NCI-H226 (cell line): ENCODE measurements at regions not wholly inside any gene's neighbourhood (a gene's known extent, or its start where the extent isn't known, plus 50 kb on each side); places are given as distances from the start of the nearest gene placed in this dataset.
"Not testable (repeated sequence)": the region's sequence is repeated elsewhere in the genome, so short reads cannot be mapped to it uniquely, and the experiment has no call there.

Source experiments
- DNase-seq: peaks from one replicate; pipeline ENCODE4 v3.0.0-alpha.2; 2015

GRCh38 chr7:85866540-85866939 lies 679.7 kb upstream of the SEMA3D start:
- no peak for DNase-seq

DNA sequence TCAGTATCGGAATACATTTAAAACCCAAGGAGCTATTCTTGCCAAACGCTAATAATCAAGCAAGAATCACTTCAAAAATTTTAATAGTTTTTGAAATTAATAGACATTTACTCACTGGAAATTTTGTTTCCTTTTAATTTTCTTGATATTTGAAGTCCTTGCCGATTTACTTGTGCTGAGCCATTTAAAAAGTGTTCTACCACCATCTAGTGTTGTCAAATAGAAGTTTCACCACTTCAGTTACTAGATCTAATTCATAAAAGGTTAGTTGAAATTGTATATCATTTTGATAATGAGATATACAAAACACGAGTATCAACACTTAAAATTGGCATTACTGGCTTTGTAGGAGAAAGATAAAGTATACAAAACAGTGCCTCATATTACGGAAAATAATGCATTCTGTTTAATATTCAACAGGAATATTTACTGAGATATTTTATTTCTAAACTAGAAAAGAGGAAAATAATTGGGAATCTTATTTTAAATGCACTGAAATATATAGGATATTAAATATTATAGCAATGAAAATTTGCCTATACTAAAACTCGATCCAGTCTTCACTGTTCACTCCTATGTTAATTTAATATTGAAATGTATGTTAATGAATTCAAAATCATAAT lies 664.8 kb upstream of the SEMA3D start:
- no peak for DNase-seq

- no peak for DNase-seq
Observed at GRCh38 chr7:85850381-85850780, 663.5 kb upstream of the SEMA3D start.

GRCh38 chr7:85840554-85840953 lies 653.7 kb upstream of the SEMA3D start:
- no peak for DNase-seq

DNA sequence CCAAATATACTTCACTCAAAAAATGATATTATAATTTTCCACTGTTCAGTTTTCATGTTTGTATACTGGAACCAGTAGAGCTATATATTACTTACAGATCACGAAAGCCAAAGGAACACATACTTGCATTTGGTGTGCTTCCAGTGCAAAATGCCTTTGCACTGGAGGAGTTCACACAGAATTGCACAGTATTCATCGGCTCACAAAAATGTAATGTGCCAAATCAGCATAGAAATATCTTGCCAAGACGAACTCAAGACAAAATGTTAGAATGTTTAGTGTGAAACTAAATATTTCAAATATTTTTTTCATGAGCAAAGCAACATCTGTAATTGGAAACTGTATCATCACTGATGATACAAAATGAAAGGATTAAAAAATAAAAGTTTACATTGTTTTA lies 646.2 kb upstream of the SEMA3D start:
- DNase-seq = no peak

DNA sequence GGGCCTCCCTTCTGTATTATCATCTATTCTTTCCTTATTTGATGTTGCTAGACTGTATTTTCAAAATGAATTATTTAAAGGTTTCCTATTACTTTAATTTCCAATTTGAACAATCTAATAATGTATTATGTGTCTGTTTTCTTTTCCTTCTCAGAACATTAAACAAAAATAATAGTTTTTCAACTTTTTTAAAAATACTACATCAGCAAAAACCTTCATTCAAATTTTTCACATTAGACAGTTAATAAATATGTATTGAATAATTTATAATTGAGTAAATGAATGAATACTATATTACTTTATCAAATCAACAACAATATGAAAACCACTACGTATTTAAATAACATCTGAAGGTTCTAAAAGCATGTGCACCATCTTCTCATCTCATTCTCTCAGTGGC lies 644.1 kb upstream of the SEMA3D start:
- DNase-seq = no peak

GRCh38 chr7:85829817-85830432 lies 643.1 kb upstream of the SEMA3D start:
- no peak for DNase-seq

DNA sequence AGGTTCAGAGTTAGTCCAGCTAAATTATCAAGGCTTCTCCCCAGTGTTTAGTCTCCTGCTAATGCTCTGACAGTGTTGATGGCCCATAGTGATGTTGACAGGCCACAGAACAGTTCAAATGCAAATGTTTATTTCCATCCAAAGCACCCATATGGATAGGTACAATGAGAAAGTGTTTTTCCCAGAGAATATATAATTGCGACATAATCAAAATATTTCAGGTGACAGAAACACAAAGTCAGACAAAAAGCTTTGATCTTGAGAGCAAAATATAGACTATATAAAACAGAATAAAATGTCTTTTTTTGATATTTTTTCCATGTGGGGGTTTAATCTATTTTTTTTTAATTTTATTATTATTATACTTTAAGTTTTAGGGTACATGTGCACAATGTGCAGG lies 642.3 kb upstream of the SEMA3D start:
- DNase-seq = no peak

- no peak for DNase-seq
Observed at GRCh38 chr7:85828614-85829013, 641.8 kb upstream of the SEMA3D start.

- no peak for DNase-seq
Observed at GRCh38 chr7:85823396-85824080, 636.7 kb upstream of the SEMA3D start.

- no peak for DNase-seq
Observed at GRCh38 chr7:85821926-85822325, 635.1 kb upstream of the SEMA3D start.

- no peak for DNase-seq
Observed at GRCh38 chr7:85820702-85821443, 634.0 kb upstream of the SEMA3D start.

DNA sequence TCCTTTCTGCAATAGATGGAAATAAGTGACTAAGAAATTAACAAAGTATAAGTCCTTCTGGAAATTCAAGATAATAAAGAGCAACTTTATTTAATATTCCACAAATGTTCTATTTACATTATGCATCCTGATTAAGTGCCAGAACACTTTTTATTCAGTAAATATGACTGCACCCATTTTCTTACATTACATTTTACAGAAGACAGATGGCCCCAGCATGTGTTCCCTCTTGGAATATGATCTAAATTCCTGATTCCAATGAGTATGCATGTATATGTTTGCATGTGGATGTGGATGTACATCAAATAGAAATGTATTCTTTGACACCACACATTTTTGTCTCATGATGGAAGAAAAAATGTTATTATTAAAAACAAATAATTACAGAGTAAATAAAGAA lies 628.7 kb upstream of the SEMA3D start:
- DNase-seq = no peak

GRCh38 chr7:85806321-85806720 lies 619.5 kb upstream of the SEMA3D start:
- DNase-seq = no peak

DNA sequence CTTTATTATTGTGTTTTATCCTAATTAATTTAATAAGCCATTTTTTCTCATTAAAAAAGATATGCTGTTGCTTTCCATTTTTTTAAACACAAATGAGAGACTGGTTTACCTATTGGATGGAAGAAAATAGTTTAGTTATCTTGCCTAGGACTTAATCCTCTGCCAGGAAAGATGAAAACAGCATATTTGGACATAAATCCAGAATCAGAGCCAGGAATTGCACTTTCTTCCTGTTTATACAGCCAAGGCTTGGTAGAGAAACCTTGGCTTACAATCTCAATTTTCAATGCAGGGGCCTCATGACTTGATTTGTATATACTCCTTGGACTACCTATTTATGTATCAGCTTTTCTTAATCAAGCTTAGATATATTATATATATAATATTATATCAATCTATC lies 618.8 kb upstream of the SEMA3D start:
- DNase-seq = no peak

DNA sequence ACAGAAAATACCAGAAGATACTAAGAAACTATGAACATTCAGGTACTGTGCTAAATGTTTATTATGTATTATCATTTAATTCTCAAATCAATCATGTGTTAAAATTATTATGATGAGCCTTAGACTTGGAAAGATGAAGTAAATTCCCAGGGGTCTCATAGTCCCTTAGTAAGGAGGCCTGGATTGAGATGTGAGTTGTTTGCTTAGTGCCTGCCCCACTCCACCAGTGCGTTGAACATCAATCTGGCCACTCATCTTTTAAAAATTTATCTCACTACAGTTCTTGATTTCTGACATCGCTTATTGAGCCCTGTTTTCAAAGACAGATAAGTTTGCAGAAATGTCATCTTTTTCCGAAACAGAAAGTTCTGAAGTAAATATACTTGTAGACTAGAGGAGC lies 618.4 kb upstream of the SEMA3D start:
- DNase-seq = no peak

DNA sequence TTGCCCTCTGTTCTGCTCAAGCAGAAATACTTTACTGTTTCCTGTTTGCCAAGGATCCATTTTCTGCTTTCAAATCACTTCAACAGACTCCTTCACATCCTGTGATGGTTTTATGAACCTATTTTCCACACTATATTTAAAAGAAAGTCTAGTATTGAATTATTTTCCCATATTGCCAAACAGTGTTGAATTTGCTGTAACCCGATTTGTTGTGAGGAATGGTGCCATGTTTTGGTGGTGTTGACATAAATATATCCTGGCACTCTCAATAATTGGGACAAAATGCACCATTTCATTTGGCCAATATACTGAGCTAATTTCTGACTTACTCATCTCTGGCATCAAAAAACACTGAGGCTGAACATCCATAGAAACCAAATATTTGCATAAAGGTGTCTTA lies 615.4 kb upstream of the SEMA3D start:
- DNase-seq = no peak

DNA sequence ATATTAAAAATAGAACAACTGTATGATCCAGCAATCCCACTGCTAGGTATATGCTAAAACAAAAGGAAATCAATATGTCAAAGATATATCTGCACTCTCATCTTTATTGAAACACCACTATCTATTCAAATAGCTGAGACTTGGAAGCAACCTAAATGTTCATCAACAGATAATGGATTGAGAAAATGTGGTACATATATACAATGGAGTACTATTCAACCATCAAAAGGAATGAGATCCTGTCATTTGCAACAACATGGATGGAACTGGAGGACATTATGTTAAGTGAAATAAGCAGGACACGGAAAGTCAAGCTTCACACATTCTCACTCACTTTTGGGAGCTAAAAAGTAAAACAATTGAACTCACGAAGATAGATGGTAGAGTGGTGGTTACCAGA lies 610.1 kb upstream of the SEMA3D start:
- DNase-seq = no peak

GRCh38 chr7:85791098-85791497 lies 604.2 kb upstream of the SEMA3D start:
- DNase-seq = not testable (repeated sequence)

GRCh38 chr7:85781606-85782005 lies 594.8 kb upstream of the SEMA3D start:
- no peak for DNase-seq

DNA sequence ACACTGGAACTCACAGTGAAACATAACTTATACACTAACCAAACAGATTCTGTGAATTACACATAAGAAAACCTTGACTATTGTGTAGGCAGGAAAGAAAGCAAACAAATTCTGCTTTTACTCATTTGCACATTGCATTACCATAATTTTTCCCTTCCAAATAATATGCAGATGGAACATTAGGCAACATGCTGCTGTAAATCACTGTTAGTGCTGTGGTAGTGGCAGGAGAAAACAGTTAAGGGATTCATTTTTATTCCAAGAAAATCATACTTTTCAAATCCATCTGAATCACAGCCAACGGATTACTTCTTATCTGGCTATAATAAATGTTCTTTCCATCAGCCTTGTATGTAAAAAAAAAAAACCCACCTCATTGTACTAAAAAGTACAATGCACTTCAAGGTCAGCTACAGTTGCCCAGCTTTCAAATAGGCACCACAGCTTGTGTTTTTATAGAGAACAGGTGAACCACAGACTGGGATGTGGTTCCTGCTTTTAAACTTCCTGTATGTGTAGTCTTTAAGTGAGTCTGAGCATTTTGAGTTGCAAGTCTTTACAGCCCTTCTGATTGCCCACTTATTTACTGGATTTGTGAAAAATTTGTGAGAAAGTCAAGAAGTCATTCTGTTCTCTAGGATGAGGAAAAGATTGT lies 590.0 kb upstream of the SEMA3D start:
- no peak for DNase-seq

- no peak for DNase-seq
Observed at GRCh38 chr7:85775431-85775830, 588.6 kb upstream of the SEMA3D start.

- DNase-seq = no peak
Observed at GRCh38 chr7:85774986-85775385, 588.1 kb upstream of the SEMA3D start.
